Right ventricle myocardium inferior (tissue), 1 donor: ENCODE measurements at regions not wholly inside any gene's neighbourhood (a gene's known extent, or its start where the extent isn't known, plus 50 kb on each side); places are given as distances from the start of the nearest gene placed in this dataset.
A peak's percentile ranks its signal among the peaks of the same experiment; 100 is the strongest.

Source experiments
- ATAC-seq: fragments of 200-7000 bp; cut with Tn5 transposase; one replicate; pipeline ENCODE4 v1.9.1; 2020; ENCODE audit warnings: mild to moderate bottlenecking, moderate library complexity
- DNase-seq: peaks from one replicate; pipeline ENCODE4 v3.0.0; 2021; ENCODE audit errors: missing footprints
- intact Hi-C: fragments of 100-400 bp; cut with DNase I; formaldehyde crosslinking; loops from one replicate; pipeline ENCODE4 v1.11.0; 2022
- donor health status: DM: no; HTN: yes; CAD: no; lungs with severe emphysema.

DNA sequence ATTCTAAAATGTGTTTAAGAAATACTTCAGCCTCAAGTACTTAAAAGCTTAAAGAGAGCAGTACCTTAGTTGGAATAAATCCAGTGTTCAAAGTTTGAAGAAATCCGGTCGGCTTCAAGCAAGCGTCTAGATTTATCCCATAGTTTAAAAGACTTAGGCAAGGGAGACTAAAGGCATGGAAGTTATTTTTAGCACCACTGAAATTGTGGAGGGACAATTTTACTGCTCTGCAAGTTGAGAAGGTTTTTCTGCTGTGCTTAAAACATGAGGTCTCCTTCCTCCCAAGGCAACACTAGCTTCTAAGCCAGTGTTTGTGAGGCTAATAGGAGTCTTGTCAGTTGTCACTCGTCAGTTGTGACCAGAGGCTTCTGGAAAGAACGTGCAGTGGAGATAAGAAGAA lies 183.5 kb downstream of the MSL3 start:
- no peak for DNase-seq
- ATAC-seq: no peak
- intact Hi-C loops: no loop called here

- intact Hi-C loops: no loop called here
- ATAC-seq (no peak), DNase-seq (no peak)
Measured at GRCh38 chrX:11944501-11944900, 186.5 kb downstream of the MSL3 start.

- ATAC-seq (no peak), DNase-seq (no peak)
- intact Hi-C loops: no loop called here
Measured at GRCh38 chrX:11949291-11949690, 189.0 kb upstream of the FRMPD4 start.

- intact Hi-C loops: no loop called here
- peak; percentile 16 for ATAC-seq
- no peak for DNase-seq
Measured at GRCh38 chrX:11952176-11952720, 186.0 kb upstream of the FRMPD4 start.

DNA sequence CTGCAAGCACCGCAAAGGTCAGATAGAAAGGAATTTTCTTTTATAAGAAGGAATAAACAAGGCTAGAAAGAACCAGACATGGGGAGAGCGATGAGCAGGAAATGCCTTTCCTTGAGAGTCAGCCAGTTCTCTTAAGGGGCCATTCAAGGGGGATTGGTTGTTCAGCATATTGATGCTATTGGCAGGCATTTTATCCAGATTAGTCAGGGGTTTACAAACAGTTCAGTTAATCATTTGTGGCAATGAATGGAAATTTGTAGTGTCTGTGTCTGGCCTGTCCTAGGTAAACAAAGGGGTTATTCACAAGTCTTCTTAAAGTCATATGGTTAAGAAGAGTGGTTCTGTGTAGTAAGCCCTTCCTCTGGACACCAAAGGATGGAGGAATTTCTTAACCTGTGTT lies 184.7 kb upstream of the FRMPD4 start:
- DNase-seq: no peak
- intact Hi-C loops: no loop called here
- ATAC-seq: no peak

- DNase-seq: no peak
- intact Hi-C loops: no loop called here
- no peak for ATAC-seq
Measured at GRCh38 chrX:11954176-11954575, 184.1 kb upstream of the FRMPD4 start.

DNA sequence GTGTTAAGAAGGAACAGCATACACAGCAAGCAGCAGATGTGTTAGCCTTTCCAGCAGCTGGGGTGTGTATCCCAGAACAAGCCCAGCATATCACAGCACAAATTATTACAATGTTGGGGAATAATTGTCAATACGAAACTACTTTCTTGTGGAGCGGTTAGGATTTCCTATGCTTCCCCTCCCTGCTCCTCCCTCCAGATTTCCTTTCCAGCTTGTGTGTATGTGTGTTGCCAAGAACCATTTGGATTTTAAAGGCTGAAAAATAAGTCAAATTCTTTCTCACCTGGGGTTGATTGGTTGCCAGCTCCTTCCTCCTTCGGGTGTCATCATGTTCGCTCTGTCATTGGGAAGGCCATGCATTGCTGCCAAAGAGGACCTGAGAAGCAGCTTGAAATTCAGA lies 178.2 kb upstream of the FRMPD4 start:
- intact Hi-C loops: no loop called here
- ATAC-seq (no peak), DNase-seq (no peak)

GRCh38 chrX:11965436-11965835 lies 172.8 kb upstream of the FRMPD4 start:
- DNase-seq (no peak), ATAC-seq (no peak)

DNA sequence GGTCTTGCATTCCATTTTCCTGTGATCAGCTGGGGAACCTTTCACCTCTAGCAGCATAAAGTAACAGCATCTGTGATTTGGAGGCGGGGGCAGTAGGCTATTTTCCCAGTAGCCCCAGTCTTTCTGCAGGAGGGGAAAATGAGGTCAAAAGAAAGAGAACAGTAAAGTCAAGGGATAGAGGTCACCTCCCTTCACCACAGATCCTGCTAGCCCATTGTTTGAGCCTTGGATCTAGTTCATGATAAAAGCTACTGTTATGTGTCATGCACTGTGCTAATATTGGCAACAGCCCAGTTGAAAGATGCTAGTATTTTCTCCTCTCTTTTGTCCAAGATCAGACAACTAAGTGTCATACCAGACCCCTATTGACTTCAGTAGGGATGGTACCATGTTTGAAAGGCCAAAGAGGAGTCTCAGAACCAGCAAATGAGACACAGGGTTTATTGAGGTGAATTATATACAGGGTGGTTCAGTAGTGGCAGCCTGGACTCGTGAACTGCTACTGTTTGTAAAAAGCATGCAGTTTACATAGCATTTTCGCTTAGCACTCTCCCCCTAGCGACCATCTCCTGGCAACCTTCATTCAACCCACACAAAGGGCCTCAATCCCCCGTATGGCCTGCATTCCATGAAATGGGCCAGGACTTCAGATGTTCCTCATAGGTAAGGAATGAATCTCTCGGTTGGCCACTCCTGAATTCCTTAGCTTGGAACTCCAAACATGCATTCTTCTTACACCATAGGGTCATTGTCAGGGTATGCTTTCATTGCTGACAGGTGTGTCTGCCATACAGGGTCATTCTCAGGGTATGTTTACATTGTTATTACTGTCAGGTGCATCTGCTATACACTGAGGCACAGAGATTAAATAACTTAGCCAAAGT lies 170.0 kb upstream of the FRMPD4 start:
- intact Hi-C loops: no loop called here
- ATAC-seq: no peak
- DNase-seq: no peak

More at GRCh38 chrX:11965436-11965835, 172.8 kb upstream of the FRMPD4 start:
- intact Hi-C loops: no loop called here

DNA sequence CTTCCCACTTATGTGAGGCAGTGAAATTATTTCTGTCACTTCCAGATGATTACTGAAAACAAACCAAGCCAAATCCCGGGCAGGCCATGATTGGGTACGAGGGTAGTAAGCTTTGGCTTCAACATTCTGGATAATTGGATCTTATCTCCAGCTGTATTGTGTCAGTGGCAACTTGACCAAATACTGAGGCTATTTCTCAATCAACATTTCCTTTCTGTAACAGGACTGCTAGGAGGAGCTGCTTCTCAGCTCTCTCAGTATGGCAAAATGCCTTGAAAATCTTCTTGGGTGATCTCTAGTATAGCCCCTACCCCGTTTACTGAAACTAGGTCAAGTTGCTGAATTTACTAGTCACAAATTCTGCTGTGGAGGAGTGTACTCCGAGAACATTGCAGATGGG lies 169.3 kb upstream of the FRMPD4 start:
- intact Hi-C loops: no loop called here
- DNase-seq (no peak), ATAC-seq (peak; percentile 44)

DNA sequence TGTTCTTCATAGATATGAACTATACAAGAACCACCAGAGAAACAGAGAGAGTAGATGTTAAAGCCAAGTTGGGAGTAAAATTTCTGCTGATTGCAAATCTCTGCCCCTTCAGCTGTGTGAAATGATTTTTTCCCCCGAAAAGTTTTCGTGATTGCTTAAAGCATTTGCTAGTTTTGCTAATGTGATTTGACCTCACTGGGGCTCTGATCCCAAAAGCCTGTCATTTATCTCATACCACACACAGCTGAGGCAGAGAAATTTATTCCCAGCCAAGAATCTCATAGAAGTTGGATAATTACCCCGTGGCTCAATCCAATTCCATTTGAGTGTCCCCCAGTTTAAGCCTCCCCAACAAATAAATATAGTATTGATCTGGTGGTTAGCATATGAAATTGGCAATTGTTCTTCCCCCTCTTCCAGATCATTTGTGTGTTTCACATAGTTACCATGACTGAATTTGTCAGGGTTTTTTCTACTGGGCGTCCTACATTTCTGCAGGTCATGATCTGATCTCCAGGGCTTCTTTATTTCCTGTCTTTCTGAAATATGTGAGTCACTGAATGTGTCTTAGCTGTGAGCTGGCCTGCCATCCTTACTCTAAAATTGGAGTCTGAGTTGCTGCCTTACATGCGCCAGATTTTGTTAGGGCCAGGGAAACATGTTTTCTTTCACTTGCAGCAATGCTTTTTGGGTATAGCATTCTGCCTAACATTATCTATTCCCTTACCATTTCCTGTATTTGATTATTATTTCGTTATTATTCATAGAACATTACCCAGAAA lies 167.5 kb upstream of the FRMPD4 start:
- DNase-seq (no peak), ATAC-seq (peak; percentile 75)
- intact Hi-C loops: no loop called here

DNA sequence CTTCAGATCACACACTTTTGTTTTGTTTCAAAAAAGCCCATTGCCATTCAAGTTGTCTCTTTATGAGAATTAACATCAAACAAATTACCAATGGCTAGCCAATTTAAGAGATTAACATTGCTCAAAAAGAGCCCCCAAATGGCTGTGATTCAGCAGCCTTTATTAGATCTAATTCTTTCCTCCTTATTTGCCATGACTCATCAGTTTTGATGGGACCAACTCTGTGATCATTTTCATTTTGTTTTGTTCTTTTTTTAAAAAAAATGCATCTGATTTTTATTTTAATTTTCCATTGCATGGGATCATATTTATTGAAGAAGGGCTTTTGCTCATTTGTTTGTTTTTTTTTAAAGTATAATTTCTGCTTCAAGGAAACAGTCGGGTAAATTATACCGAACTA lies 161.6 kb upstream of the FRMPD4 start:
- DNase-seq: no peak
- no peak for ATAC-seq
- intact Hi-C loops: no loop called here

DNA sequence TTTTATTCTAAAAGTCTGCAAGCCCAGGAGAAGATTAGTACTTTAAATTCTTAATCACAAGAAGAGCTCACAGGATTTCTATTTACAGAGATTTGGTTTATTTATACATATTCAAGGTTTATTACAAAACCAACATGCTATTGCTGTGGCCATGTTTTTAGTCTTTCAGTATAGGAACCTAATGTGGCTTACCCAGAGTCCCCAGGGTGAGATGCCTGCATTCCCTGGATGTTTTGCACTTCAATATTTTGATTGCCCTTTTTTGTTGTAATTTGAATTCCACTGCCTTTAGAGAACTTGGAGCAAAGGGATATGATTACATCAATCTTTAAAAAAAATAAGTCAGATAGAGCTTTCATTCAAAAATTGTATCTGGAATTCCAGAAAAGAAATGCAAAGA lies 146.0 kb upstream of the FRMPD4 start:
- ATAC-seq (no peak), DNase-seq (no peak)
- intact Hi-C loops: no loop called here

DNA sequence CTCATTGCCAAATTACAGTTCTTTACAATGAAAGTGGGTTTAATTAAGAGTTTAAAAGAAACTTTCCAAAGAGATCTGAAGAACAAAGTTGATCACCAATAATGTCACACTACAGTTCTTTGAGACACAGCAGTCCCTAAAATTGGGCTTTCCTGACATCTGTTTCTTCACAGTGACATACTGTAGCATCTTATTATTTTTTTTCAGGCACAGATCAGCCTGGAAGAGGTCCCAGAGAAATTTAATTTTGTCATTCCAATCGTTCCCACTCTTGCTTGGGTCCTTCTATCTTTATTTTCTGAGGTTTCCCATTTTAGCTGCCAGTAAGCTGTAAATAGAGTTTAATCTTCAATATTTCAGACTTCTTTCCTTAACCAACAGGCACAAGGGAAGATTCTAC lies 143.1 kb upstream of the FRMPD4 start:
- intact Hi-C loops: no loop called here

DNA sequence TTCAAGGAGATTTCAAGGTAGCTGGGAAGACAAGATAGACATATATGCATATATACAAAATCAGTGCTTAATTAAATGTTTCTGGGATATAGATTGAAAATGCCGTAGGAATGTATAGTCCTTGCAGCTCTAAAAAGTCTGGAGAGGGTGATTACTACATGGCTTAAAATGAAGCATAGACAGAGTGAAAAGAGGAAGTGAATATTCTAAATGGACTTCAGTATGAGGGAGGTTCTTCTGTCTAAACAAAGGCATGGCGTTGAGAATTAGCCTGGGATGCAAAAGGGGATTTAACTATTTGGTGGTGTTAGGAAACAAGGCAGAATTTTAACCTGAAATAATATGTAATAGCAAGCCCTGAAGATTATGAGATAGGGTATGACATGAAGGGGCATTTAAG lies 141.5 kb upstream of the FRMPD4 start:
- intact Hi-C loops: no loop called here
- no peak for ATAC-seq

More for the DNA sequence above, 143.1 kb upstream of the FRMPD4 start:
- DNase-seq: no peak
- no peak for ATAC-seq

DNA sequence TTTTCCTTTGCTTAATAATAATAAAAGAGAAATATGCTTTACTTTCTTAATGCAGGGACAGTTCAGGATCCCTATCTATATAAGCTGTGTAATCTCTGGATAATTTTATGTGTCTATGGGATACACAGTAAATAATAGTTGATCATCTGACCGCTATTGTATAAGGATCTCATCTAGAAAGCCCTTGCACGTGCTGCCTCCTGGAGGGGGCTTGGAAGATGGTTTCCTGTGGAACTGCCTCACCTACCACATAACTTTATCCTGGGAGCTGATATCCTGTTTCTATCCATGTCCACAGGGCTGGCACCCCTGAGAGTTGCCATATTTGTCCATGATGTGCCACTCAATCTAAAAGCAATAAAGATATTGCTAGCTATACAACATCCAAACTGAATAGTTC lies 139.3 kb upstream of the FRMPD4 start:
- no peak for DNase-seq
- ATAC-seq: no peak
- intact Hi-C loops: no loop called here

More for the DNA sequence above, 141.5 kb upstream of the FRMPD4 start:
- no peak for DNase-seq

DNA sequence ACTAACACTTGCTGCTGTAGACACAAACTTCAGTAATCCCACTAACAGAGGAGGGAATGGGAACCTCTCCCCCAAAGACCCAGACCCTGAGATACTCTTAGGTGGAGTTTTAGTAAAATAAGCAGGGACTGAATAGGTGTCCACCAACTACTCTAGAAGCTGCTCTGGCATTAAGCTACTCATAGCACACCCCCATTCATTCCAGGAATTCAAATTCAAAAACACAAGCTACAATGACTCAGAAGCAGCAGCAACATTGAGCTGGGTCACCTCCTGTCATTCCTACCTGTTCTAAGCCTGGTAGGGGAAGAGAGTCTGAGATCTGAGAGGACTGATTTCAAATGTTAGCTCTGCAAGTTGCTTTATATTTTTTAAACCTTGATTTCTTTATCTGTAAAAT lies 135.4 kb upstream of the FRMPD4 start:
- no peak for ATAC-seq
- DNase-seq: no peak
- intact Hi-C loops: no loop called here

GRCh38 chrX:12007881-12008280 lies 130.4 kb upstream of the FRMPD4 start:
- ATAC-seq (no peak), DNase-seq (no peak)
- intact Hi-C loops: no loop called here

GRCh38 chrX:12010436-12010835 lies 127.8 kb upstream of the FRMPD4 start:
- ATAC-seq (no peak), DNase-seq (no peak)
- intact Hi-C loops: no loop called here

GRCh38 chrX:12011075-12011474 lies 127.2 kb upstream of the FRMPD4 start:
- ATAC-seq: no peak
- no peak for DNase-seq
- intact Hi-C loops: no loop called here
